ENCODE measurements at regions not wholly inside any gene's neighbourhood (a gene's known extent, or its start where the extent isn't known, plus 50 kb on each side); places are given as distances from the start of the nearest gene placed in this dataset.

DNA sequence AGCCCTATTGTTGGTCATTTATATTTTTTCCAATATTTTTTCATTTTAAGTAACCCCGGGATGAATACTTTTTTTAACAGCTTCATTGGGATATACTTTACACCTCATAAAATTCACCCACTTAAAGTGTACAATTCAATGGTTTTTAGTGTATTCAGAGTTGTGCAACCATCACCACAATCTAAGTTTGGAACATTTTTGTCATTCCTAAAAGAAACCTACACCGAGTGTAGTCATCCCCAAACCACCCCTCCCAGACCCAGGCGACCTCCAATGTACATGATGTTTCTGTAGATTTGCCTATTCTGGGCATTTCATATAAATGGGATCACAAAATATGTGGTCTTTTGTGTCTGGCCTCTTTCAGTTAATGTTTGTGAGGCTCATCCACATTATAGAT lies 118.3 kb upstream of the FRMD4B start:
- TF ChIP-seq, protein P1, sequence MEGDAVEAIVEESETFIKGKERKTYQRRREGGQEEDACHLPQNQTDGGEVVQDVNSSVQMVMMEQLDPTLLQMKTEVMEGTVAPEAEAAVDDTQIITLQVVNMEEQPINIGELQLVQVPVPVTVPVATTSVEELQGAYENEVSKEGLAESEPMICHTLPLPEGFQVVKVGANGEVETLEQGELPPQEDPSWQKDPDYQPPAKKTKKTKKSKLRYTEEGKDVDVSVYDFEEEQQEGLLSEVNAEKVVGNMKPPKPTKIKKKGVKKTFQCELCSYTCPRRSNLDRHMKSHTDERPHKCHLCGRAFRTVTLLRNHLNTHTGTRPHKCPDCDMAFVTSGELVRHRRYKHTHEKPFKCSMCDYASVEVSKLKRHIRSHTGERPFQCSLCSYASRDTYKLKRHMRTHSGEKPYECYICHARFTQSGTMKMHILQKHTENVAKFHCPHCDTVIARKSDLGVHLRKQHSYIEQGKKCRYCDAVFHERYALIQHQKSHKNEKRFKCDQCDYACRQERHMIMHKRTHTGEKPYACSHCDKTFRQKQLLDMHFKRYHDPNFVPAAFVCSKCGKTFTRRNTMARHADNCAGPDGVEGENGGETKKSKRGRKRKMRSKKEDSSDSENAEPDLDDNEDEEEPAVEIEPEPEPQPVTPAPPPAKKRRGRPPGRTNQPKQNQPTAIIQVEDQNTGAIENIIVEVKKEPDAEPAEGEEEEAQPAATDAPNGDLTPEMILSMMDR (IDR thresholded peaks at IDR 0.05; ENCODE audit: poor library complexity, severe bottlenecking) = no peak
- no peak for TF ChIP-seq EP300 (conservative IDR thresholded peaks at IDR 0.05; ENCODE audit: poor library complexity, severe bottlenecking)
- no peak for TF ChIP-seq RAD21 (conservative IDR thresholded peaks at IDR 0.05)

Measured in neural cell (in vitro differentiated cells).